ENCODE measurements at regions not wholly inside any gene's neighbourhood (a gene's known extent, or its start where the extent isn't known, plus 50 kb on each side); places are given as distances from the start of the nearest gene placed in this dataset.

GRCh38 chr2:66660804-66661203, 225.9 kb downstream of the MEIS1 start:
- no peak overlapping the region for H3K4me3 ChIP-seq (ENCODE audit: low read depth, low read length)
- no peak overlapping the region for H3K27ac ChIP-seq
- in situ Hi-C loops (cut with HindIII; ENCODE audit: low pct_ligation_motif_present, low sequenced_read_pairs) = no loop called here
- no peak for TF ChIP-seq CTCF (IDR thresholded peaks at IDR 0.05; ENCODE audit: low read depth, low read length, missing control alignments)
- H3K36me3 ChIP-seq (replicated peaks) = no peaks in the 10 kb centered on the region
- H3K27me3 ChIP-seq (replicated peaks) = no peaks in the 10 kb centered on the region
- DNase-seq = no peak

GRCh38 chr2:66661253-66662173, 226.6 kb downstream of the MEIS1 start:
- H3K4me3 ChIP-seq (ENCODE audit: low read depth, low read length) = no peak overlapping the region
- H3K27ac ChIP-seq = no peak overlapping the region
- in situ Hi-C loops (cut with HindIII; ENCODE audit: low pct_ligation_motif_present, low sequenced_read_pairs) = no loop called here
- H3K36me3 ChIP-seq (replicated peaks) = no peaks in the 10 kb centered on the region
- no peak for TF ChIP-seq CTCF (IDR thresholded peaks at IDR 0.05; ENCODE audit: low read depth, low read length, missing control alignments)
- H3K27me3 ChIP-seq (replicated peaks) = no peaks in the 10 kb centered on the region
- no peak for DNase-seq

GRCh38 chr2:66665124-66665984, 230.4 kb downstream of the MEIS1 start:
- in situ Hi-C loops (cut with HindIII; ENCODE audit: low pct_ligation_motif_present, low sequenced_read_pairs) = no loop called here
- Histone ChIP-seq H3K27me3 (replicated peaks) (no peaks in the 10 kb centered on the region), H3K27ac (no peak overlapping the region), H3K36me3 (replicated peaks) (no peaks in the 10 kb centered on the region), H3K4me3 (ENCODE audit: low read depth, low read length) (no peak overlapping the region)
- TF ChIP-seq CTCF (IDR thresholded peaks at IDR 0.05; ENCODE audit: low read depth, low read length, missing control alignments) = no peak
- DNase-seq = no peak

GRCh38 chr2:66667301-66667700, 232.4 kb downstream of the MEIS1 start:
- Histone ChIP-seq H3K27me3 (replicated peaks) (no peaks in the 10 kb centered on the region), H3K27ac (no peak overlapping the region), H3K4me3 (ENCODE audit: low read depth, low read length) (no peak overlapping the region), H3K36me3 (replicated peaks) (no peaks in the 10 kb centered on the region)
- in situ Hi-C loops (cut with HindIII; ENCODE audit: low pct_ligation_motif_present, low sequenced_read_pairs) = no loop called here
- no peak for TF ChIP-seq CTCF (IDR thresholded peaks at IDR 0.05; ENCODE audit: low read depth, low read length, missing control alignments)
- no peak for DNase-seq

- no peaks in the 10 kb centered on the region for H3K27me3 ChIP-seq (replicated peaks)
- in situ Hi-C loops (cut with HindIII; ENCODE audit: low pct_ligation_motif_present, low sequenced_read_pairs) = no loop called here
- TF ChIP-seq CTCF (IDR thresholded peaks at IDR 0.05; ENCODE audit: low read depth, low read length, missing control alignments) = no peak
- H3K36me3 ChIP-seq (replicated peaks) = no peaks in the 10 kb centered on the region
- DNase-seq = no peak
- H3K4me3 ChIP-seq (ENCODE audit: low read depth, low read length) = no peak overlapping the region
- H3K27ac ChIP-seq = no peak overlapping the region
These were observed 238.4 kb downstream of the MEIS1 start for GRCh38 chr2:66673286-66673685.
